ENCODE measurements at regions not wholly inside any gene's neighbourhood (a gene's known extent, or its start where the extent isn't known, plus 50 kb on each side); places are given as distances from the start of the nearest gene placed in this dataset.

DNA sequence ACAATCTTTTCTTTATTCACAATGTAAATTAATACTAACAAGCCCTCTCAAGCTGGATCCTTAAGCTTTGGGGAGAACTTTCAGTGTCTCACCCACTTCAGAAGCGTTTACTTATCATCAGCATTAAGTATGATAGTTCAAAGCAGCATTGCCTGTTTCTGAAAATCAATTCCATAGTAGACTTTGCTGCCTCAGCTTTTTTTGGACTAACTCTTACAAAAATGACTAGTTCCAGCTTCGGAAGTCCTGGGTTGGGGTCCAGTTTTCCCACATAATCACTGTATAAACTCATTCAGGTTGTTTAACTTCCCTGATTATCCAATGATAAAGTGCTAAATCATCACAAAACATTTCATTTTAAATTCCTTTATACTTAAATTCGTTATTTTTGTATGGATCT is 114.4 kb downstream of the NR2F2 start:
- intact Hi-C loops (cut with DNase I): no loop called here
- no peaks in the 10 kb centered on the region for H3K9me3 ChIP-seq
- ATAC-seq (no peak), DNase-seq (no peak)
- WGBS, 4 donors: 66 to 72% (median 68%) methylated on average over 3 of the region's 3 CpGs
- peaks cover 0 to 30% (median 0%) of the 10 kb centered on the region in 9 donors for H3K27me3 ChIP-seq
- H3K36me3 ChIP-seq: no peaks in the 10 kb centered on the region
- H3K27ac ChIP-seq: no peak overlapping the region
- TF ChIP-seq, protein P1, sequence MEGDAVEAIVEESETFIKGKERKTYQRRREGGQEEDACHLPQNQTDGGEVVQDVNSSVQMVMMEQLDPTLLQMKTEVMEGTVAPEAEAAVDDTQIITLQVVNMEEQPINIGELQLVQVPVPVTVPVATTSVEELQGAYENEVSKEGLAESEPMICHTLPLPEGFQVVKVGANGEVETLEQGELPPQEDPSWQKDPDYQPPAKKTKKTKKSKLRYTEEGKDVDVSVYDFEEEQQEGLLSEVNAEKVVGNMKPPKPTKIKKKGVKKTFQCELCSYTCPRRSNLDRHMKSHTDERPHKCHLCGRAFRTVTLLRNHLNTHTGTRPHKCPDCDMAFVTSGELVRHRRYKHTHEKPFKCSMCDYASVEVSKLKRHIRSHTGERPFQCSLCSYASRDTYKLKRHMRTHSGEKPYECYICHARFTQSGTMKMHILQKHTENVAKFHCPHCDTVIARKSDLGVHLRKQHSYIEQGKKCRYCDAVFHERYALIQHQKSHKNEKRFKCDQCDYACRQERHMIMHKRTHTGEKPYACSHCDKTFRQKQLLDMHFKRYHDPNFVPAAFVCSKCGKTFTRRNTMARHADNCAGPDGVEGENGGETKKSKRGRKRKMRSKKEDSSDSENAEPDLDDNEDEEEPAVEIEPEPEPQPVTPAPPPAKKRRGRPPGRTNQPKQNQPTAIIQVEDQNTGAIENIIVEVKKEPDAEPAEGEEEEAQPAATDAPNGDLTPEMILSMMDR (IDR thresholded peaks at IDR 0.05): no peak
- no peak for TF ChIP-seq POLR2A (IDR thresholded peaks at IDR 0.05)
- H3K4me3 ChIP-seq: no peak overlapping the region
- no peaks in the 10 kb centered on the region for H3K4me1 ChIP-seq

DNA sequence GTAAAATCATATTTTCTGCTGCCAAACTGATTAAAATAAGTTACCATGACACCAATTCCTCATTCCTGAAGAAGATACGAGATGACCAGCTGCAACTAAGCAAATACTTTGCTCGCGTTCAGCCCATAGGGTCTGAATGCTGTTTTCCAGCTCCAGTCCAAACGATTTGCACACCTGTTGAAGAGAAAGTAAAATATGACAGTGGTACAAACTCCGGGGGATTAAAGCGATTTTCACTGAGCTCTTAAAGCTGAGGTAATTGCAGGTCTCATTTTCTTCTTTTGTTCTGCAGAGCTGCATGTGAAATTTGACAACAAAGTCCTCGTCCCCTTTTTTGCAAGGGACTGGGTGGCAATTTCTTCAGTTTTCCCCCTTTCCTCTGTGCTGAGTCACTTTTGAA is 118.4 kb downstream of the NR2F2 start:
- intact Hi-C loops (cut with DNase I): no loop called here
- DNase-seq (no peak), ATAC-seq (no peak)
- Histone ChIP-seq H3K36me3 (no peaks in the 10 kb centered on the region), H3K4me1 (no peaks in the 10 kb centered on the region), H3K9me3 (no peaks in the 10 kb centered on the region), H3K27me3 (peaks cover 0 to 18% (median 0%) of the 10 kb centered on the region in 9 donors), H3K4me3 (no peak overlapping the region), H3K27ac (no peak overlapping the region)
- whole genome bisulfite sequencing, 4 donors: 73 to 80% (median 76%) methylated on average over 7 of the region's 7 CpGs
- no peak for TF ChIP-seq POLR2A (IDR thresholded peaks at IDR 0.05)
- TF ChIP-seq, protein P1 (IDR thresholded peaks at IDR 0.05): no peak

DNA sequence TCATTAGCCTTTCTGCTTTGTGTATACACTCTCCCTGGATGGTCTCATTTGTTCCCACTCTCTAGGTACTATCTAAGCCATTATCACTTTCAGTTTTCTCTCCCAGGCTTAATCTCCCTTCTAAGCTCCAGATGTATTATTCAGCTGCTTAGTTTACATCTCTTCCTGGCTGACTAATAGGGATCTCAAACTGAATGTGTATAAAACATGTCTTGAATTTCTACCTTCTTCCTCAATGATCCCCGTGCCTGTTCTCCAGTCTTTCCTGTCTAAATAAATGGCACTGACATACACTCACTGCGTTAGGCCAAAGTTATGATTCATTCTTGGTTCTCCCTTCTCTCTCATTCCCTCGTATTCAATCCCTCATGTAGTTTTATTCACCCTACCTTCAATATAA is 127.3 kb downstream of the NR2F2 start:
- ATAC-seq (no peak), DNase-seq (no peak)
- H3K4me3 ChIP-seq: no peak overlapping the region
- H3K36me3 ChIP-seq: no peaks in the 10 kb centered on the region
- no peaks in the 10 kb centered on the region for H3K4me1 ChIP-seq
- TF ChIP-seq POLR2A (IDR thresholded peaks at IDR 0.05): no peak
- TF ChIP-seq, protein P1 (IDR thresholded peaks at IDR 0.05): no peak
- no peaks in the 10 kb centered on the region for H3K9me3 ChIP-seq
- WGBS, 4 donors: 78 to 85% (median 82%) methylated on average over 3 of the region's 3 CpGs
- H3K27me3 ChIP-seq: peaks cover 0 to 4% (median 0%) of the 10 kb centered on the region in 9 donors
- intact Hi-C loops (cut with DNase I): no loop called here
- no peak overlapping the region for H3K27ac ChIP-seq

DNA sequence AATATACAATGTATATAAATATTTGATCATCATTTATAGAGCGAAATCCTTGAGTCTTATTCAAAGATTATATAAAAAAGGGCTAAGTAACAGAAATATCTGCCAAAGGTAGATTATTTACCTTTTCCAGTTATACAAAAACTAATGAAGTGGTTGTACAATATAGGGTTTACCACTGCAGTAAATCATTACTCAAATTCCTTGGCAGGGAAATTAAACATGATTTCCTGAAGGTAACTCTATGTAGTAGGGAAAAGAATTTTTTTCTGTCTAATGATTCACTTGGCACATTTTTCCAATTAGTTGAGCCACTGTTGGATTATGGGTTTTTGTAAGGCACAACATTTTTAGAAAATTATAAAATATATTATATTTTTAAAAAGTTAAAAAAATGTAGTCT is 129.6 kb downstream of the NR2F2 start:
- H3K27ac ChIP-seq: no peak overlapping the region
- 83 to 93% (median 92%) methylated on average over 1 of the region's 1 CpG for WGBS, 4 donors
- TF ChIP-seq, protein P1 (IDR thresholded peaks at IDR 0.05): no peak
- no peak for TF ChIP-seq POLR2A (IDR thresholded peaks at IDR 0.05)
- H3K27me3 ChIP-seq: peaks cover 0 to 4% (median 0%) of the 10 kb centered on the region in 9 donors
- no peak overlapping the region for H3K4me3 ChIP-seq
- no peak for DNase-seq
- H3K36me3 ChIP-seq: no peaks in the 10 kb centered on the region
- no peaks in the 10 kb centered on the region for H3K4me1 ChIP-seq
- H3K9me3 ChIP-seq: no peaks in the 10 kb centered on the region
- intact Hi-C loops (cut with DNase I): no loop called here
- ATAC-seq: no peak

All from heart left ventricle (tissue), 16 donors.